HG03432 (cell line): ENCODE measurements at regions not wholly inside any gene's neighbourhood (a gene's known extent, or its start where the extent isn't known, plus 50 kb on each side); places are given as distances from the start of the nearest gene placed in this dataset.
"Not testable (repeated sequence)": the region's sequence is repeated elsewhere in the genome, so short reads cannot be mapped to it uniquely, and the experiment has no call there.

Experiments used
- ATAC-seq: cut with Tn5 transposase; IDR thresholded peaks from one replicate; pipeline ENCODE4 v1.9.1; 2021; ENCODE audit warnings: mild to moderate bottlenecking, moderate library complexity; ENCODE audit not compliant: unreplicated experiment

GRCh38 chr10:52598936-52599335 lies 173.6 kb downstream of the MBL2 start:
- no peak for ATAC-seq

GRCh38 chr10:52599551-52600200 lies 172.9 kb downstream of the MBL2 start:
- no peak for ATAC-seq

DNA sequence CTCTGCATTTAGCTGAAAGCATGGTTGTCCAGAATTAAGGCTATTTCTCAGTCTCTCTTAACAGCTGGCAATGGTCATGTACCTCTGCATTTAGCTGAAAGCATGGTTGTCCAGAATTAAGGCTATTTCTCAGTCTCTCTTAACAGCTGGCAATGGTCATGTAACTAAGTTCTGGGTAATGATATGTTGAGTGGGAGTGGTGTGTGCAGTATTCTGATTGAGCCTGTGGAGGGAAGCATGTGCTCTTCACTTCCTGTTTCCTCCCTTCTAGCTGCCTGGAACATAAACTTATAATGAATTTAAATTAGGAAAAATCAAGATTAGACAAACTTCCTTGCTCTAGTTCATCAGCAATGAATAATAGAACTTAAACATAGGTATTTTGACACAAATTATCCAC lies 168.5 kb downstream of the MBL2 start:
- not testable (repeated sequence) for ATAC-seq

DNA sequence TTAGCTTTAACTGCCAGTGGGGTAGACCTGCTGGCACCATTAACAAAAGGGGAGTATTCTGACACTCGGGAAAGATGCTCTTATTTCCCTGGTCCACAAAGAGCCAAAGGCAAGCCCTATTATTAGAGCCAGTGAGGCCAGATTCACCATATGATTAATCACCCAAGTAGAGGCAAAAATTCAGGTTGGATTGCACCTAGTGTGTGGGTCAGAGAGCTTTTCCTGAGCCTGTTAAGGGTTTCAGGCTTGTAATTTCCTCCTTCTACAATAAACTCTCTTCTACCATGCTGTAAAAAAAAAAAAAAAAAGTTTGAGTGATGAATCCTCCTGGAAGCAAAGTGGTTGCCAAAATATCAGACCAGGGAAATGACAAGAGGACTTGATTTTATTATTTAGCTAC lies 163.5 kb downstream of the MBL2 start:
- no peak for ATAC-seq

GRCh38 chr10:52609626-52610240 lies 162.9 kb downstream of the MBL2 start:
- ATAC-seq, result no peak

DNA sequence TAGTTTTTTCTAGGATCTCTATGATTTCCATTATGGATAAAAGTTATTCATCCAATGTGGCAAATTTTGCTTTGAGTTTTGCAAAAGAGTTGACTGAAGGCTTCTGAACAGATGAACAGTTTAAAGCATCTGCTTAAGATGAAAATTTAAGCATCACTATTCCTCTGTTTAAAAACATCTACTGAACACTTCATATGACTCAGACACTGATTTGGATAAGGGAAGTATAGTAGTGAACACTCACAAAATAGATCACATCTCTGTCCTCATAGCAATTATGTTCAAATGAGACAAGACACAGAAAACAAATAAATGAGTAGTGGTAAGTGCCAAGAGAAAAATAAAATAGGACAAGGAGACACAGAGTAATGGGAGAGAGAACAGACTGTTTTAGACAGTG lies 157.3 kb downstream of the MBL2 start:
- no peak for ATAC-seq

DNA sequence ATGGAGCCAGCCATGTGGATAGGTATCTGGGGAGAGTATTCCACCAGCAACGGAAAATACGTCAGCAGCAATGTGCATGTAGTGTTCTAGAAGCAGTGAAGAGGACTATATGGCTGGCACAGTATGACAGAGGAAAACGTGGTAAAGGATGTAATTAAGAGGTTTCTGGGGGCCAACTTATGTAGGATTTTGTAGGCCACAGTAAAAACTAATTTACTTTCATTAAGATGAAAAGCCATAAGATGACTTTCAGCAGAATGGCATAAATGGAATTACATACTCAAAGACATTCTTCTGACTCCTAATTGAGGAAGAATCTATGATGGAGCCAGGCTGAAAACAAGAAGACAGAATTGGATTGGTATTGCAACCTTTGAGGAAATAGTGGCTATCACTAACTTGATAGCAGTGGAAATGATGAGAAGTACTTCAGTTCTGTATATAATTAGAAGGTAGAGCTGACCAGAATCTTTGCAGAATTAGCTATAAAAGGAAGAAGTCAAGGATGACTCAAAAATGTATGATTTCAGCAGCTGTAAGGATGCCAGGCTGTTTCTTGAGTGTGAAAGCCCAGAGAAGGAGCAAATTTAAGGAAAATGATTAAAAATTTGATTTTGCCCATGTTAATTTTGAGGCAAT lies 156.7 kb downstream of the MBL2 start:
- ATAC-seq, result no peak

GRCh38 chr10:52616395-52616764 lies 156.2 kb downstream of the MBL2 start:
- no peak for ATAC-seq

DNA sequence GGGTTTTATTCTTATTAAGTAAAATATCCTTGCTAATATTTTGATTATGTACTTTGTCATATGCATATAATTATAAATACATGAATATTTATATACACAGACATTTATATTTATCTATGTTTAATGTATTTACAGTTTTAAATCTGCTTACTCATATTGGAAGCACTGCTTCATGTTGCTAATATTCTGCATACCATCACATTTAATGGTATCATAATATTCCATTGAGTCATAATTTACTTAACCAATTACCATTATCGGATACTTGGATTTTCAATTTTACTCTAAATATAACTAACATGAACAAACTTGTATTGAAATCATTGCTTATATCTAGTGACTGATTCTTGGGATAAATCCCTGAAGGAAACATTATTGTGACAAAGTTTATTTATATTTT lies 155.2 kb downstream of the MBL2 start:
- no peak for ATAC-seq

DNA sequence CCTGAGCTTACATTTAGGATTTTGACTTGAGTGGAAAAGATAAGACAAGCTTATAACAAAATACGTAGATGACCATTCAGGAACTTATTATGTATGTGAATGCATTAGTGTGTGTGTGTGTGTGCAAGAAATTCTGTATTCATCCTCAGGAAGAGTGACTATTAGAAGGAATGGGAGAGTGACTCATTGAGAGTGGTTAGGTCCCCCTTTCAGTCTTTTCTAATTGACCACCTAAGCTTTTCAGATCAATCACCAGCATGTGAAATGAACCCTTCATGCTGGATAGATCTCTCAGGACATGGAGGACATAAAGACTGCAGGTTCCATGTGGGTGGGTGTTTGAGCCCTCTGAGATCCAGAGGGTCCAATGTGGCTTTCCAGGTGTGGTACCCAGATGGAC lies 153.5 kb downstream of the MBL2 start:
- ATAC-seq, result no peak

- ATAC-seq, result no peak
Observed at GRCh38 chr10:52621635-52622079, 150.9 kb downstream of the MBL2 start.

- no peak for ATAC-seq
Observed at GRCh38 chr10:52623761-52624160, 148.8 kb downstream of the MBL2 start.

DNA sequence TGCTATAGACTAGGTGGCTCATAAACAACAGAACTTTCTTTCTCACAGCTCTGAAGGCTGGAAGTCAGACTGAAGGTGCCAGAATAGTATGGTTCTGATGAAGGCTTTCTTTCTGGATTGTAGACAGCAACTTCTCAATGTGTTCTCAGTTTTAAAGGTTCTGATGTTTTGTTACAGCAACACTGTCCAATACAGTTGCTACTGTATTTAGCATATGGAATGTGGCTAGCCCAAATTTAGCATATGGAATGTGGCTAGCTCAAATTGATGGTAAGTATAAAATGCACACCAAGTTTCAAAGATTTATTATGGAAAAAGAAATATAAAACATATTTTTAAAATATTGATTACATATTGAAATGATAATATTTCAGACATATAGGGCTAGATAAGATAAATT lies 145.3 kb downstream of the MBL2 start:
- no peak for ATAC-seq

DNA sequence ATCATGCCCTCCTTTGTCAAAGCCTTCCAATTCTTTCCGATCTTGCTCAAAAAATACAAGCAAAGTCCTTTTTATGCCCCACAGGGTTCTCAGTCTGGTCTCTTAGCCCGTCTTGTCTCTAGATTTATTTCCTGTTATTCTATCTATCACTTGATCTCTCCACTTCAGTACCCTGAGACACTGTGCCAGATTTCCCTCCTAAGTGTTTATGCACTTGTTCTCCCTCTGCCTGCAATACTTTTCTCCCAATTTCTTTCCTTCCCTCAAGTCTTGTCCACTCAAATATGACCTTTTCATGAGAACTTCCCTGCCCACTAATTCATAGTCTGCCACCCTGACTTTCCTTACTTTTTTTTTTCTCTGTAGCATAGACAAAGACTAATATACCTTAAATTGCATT lies 141.4 kb downstream of the MBL2 start:
- no peak for ATAC-seq

DNA sequence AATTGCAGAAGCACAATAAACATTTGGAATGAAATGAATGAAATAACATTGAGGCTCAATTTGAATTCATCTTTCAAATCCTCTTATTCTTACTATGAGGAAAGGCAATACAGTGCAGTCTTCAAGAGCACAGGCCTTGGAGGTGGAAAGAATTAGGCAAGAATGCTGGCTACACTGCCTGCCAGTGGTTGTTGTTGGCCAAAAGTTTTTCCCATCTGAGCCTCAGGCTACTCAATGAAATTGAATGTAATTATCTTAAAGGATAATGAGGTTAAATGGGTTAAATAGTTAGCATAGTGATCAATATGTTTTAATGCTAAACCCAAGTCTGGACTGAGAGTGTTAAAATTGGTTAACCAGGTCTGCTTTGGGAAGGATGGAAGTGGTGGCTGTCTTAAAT lies 140.9 kb downstream of the MBL2 start:
- ATAC-seq, result no peak

GRCh38 chr10:52632591-52632990 lies 140.0 kb downstream of the MBL2 start:
- ATAC-seq, result no peak

DNA sequence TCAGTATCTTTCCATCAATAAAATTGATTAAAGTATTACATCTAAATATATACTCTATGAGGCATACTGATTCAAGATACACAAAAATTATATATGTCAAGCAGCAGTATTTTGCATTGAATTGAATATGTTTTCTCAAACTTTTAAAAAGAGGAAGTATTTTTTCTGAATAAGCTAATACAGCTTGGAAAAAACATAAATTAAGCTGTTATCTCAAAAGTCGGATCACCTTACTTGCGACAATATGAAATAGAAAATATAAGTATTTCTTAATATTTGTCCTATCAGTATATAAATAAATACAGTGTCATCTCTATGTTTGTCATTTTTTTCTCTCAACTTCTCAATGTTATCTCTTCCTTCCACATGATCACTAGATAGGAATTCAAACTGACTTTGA lies 139.3 kb downstream of the MBL2 start:
- no peak for ATAC-seq

GRCh38 chr10:52635651-52636050 lies 136.9 kb downstream of the MBL2 start:
- no peak for ATAC-seq

DNA sequence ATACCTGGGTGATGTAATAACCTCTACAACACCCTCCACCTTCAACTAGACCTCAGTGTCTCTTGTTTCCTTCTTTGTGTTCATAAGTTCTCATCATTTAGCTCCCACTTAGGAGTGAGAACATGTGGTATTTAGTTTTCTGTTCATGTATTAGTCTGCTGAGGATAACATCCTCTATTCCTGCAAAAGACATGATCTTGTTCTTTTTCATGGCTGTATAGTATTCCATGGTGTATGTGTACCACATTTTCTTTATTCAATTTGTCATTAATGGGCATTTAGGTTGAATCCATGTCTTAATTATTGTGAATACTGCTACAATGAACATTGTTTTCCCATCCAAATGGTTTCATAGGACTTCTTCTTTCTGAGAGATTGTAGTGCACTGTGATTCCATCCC lies 135.7 kb downstream of the MBL2 start:
- no peak for ATAC-seq

DNA sequence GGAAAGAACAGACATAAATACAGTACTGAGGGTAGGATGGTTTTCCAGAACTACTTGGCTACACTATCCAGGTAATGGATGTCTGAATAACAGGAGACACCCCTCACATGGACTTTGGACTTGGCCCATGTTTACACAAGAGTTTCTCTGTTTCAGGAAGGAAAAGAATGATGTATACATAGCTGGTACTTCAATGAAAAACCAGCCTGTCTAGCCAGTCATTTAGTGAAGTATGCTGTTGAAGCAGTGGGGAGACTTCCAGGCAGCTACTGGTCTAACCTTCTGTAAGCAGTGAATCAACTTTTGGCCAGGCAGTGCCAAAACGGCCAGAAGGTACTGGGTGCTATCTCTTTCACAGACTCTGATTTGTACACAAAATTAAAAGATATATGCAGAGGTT lies 135.0 kb downstream of the MBL2 start:
- ATAC-seq, result no peak

- ATAC-seq, result no peak
Observed at GRCh38 chr10:52639652-52640051, 132.9 kb downstream of the MBL2 start.

DNA sequence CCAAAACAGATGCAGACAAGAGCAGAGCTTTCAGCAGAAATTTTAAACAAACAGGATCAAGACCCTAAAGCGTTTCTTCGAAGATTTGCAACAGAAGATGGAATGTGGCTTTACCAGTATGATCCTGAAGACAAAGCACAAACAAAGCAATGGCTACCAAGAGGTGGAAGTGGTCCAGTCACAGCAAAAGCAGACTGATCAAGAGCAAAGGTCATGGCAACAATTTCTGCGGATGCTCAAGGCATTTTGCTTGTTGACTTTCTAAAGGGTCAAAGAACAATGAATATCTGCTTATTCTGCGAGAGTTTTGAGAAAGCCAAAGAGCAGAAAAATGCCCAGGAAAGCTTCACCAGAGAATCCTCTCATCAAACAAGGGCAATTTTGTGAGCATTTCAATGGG lies 130.4 kb downstream of the MBL2 start:
- ATAC-seq, result no peak
